Left ventricle myocardium inferior (tissue), 1 donor: ENCODE measurements at regions not wholly inside any gene's neighbourhood (a gene's known extent, or its start where the extent isn't known, plus 50 kb on each side); places are given as distances from the start of the nearest gene placed in this dataset.

Experiments
- DNase-seq: peaks from one replicate; pipeline ENCODE4 v3.0.0-alpha.2; 2020
- H3K27ac ChIP-seq: fragments of 200-600 bp; replicated peaks from 2 replicates; pipeline ENCODE4 v1.8.0; 2021
- H3K27me3 ChIP-seq: fragments of 200-600 bp; 2 replicates; pipeline ENCODE4 v1.8.0; 2021; ENCODE audit warnings: low read depth
- H3K36me3 ChIP-seq: fragments of 200-600 bp; 2 replicates; pipeline ENCODE4 v1.8.0; 2021
- H3K4me1 ChIP-seq: fragments of 200-600 bp; 2 replicates; pipeline ENCODE4 v1.8.0; 2021
- H3K4me3 ChIP-seq: fragments of 200-600 bp; 2 replicates; pipeline ENCODE4 v1.8.0; 2021; ENCODE audit warnings: mild to moderate bottlenecking, moderate library complexity
- H3K9me3 ChIP-seq: fragments of 200-600 bp; replicated peaks from 2 replicates; pipeline ENCODE4 v1.8.0; 2021
- CTCF ChIP-seq: fragments of 200-600 bp; IDR thresholded peaks from 2 replicates; pipeline ENCODE4 v1.8.0; 2021; ENCODE audit warnings: antibody characterized with exemption, mild to moderate bottlenecking, borderline replicate concordance
- intact Hi-C: fragments of 100-400 bp; cut with micrococcal nuclease; formaldehyde crosslinking; loops from one replicate; pipeline ENCODE4 v1.11.0; 2022
- donor health status: DM: no; HTN: yes; CAD: no; lungs with severe emphysema.

GRCh38 chr18:8959551-8960135, 142.9 kb upstream of the NDUFV2 start:
- no peaks in the 10 kb centered on the region for H3K9me3 ChIP-seq
- TF ChIP-seq CTCF: no peak
- no peaks in the 10 kb centered on the region for H3K4me1 ChIP-seq
- H3K27ac ChIP-seq: no peak overlapping the region
- DNase-seq: no peak
- no peaks in the 10 kb centered on the region for H3K36me3 ChIP-seq
- H3K27me3 ChIP-seq: peaks cover 19% of the 10 kb centered on the region
- no peak overlapping the region for H3K4me3 ChIP-seq
- intact Hi-C loops: no loop called here

- no peak overlapping the region for H3K27ac ChIP-seq
- no peaks in the 10 kb centered on the region for H3K4me1 ChIP-seq
- H3K9me3 ChIP-seq: no peaks in the 10 kb centered on the region
- TF ChIP-seq CTCF: no peak
- intact Hi-C loops: no loop called here
- H3K36me3 ChIP-seq: no peaks in the 10 kb centered on the region
- H3K4me3 ChIP-seq: no peak overlapping the region
- H3K27me3 ChIP-seq: peaks cover 27% of the 10 kb centered on the region
- no peak for DNase-seq
Measured at GRCh38 chr18:8960740-8961657, 141.5 kb upstream of the NDUFV2 start.

- intact Hi-C loops: no loop called here
- H3K27me3 ChIP-seq: peaks cover 35% of the 10 kb centered on the region
- H3K4me3 ChIP-seq: no peak overlapping the region
- no peaks in the 10 kb centered on the region for H3K4me1 ChIP-seq
- H3K9me3 ChIP-seq: no peaks in the 10 kb centered on the region
- TF ChIP-seq CTCF: no peak
- H3K27ac ChIP-seq: no peak overlapping the region
- no peaks in the 10 kb centered on the region for H3K36me3 ChIP-seq
- DNase-seq: no peak
Measured at GRCh38 chr18:8962192-8962779, 140.2 kb upstream of the NDUFV2 start.

GRCh38 chr18:8962855-8963635, 139.5 kb upstream of the NDUFV2 start:
- H3K9me3 ChIP-seq: no peaks in the 10 kb centered on the region
- no peaks in the 10 kb centered on the region for H3K4me1 ChIP-seq
- H3K36me3 ChIP-seq: no peaks in the 10 kb centered on the region
- no peak for TF ChIP-seq CTCF
- intact Hi-C loops: no loop called here
- H3K27me3 ChIP-seq: peaks cover 33% of the 10 kb centered on the region
- H3K4me3 ChIP-seq: no peak overlapping the region
- DNase-seq: no peak
- no peak overlapping the region for H3K27ac ChIP-seq

GRCh38 chr18:8963876-8964275, 138.6 kb upstream of the NDUFV2 start:
- H3K9me3 ChIP-seq: no peaks in the 10 kb centered on the region
- intact Hi-C loops: no loop called here
- H3K36me3 ChIP-seq: no peaks in the 10 kb centered on the region
- peaks cover 25% of the 10 kb centered on the region for H3K27me3 ChIP-seq
- TF ChIP-seq CTCF: no peak
- H3K4me1 ChIP-seq: no peaks in the 10 kb centered on the region
- H3K27ac ChIP-seq: no peak overlapping the region
- no peak overlapping the region for H3K4me3 ChIP-seq
- no peak for DNase-seq
